GM12892 (cell line): ENCODE measurements at regions not wholly inside any gene's neighbourhood (a gene's known extent, or its start where the extent isn't known, plus 50 kb on each side); places are given as distances from the start of the nearest gene placed in this dataset.
"Not testable (repeated sequence)": the region's sequence is repeated elsewhere in the genome, so short reads cannot be mapped to it uniquely, and the experiment has no call there.

ENCODE experiments used
- POLR2A ChIP-seq: IDR thresholded peaks from 2 replicates; pipeline ENCODE4 v1.6.1; 2011; ENCODE audit warnings: low read depth, low read length, control low read depth
- POLR2AphosphoS5 ChIP-seq: IDR thresholded peaks from 2 replicates; pipeline ENCODE4 v1.6.1; 2011; ENCODE audit warnings: low read depth, low read length, control low read depth
- TAF1 ChIP-seq: IDR thresholded peaks from 2 replicates; pipeline ENCODE4 v1.6.1; 2011; ENCODE audit warnings: low read depth, mild to moderate bottlenecking, control low read depth, low read length, borderline replicate concordance

GRCh38 chr10:78096486-78096885, 62.8 kb downstream of the RPS24 start:
- not testable (repeated sequence) for TF ChIP-seq POLR2A, POLR2AphosphoS5, TAF1
